ENCODE measurements at regions not wholly inside any gene's neighbourhood (a gene's known extent, or its start where the extent isn't known, plus 50 kb on each side); places are given as distances from the start of the nearest gene placed in this dataset.

DNA sequence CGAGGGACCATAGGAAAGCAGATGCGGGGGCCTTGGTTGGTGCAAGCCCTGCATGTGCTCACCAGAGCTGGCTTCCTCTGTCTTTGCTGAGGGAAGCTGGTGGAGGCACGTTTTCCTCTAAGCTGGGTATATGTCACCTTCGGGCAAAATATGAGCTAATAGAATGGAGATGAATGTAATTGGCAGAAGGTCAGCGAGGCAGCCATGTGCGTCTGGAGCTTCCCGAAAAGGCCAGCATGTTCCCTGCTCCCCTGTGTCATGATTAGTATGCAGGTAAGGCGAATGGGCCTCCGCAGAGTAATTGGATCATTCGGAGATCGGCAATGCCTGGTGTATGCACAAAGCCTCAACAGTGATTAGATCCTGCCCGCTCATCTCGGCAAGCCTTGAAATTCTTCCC, 806.2 kb upstream of the EEF2KMT start:
- no peak for TF ChIP-seq CTCF (IDR thresholded peaks at IDR 0.05; ENCODE audit: insufficient read depth, low read depth, low read length)
- no peak overlapping the region for H3K4me3 ChIP-seq (ENCODE audit: low read depth, low read length)
- DNase-seq (ENCODE audit: low read depth) = no peak

DNA sequence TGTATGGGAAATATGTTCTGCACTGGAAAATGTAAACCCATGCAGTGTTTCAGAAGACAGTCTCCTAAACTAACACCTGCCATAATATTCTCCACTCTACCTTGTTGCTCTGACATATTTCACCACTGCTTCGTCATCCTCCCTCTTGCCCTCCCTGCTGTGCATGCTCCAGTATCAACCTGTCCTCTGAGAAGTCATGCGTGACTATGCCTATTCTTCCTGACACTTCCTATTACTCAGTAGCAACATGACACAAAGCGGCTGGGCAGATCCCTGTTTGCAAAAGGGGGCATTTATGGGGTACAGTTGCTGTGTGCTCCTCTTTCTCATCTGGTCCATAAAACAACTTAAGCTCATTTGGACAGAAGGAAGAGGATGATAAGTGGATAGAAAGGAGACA, 805.6 kb upstream of the EEF2KMT start:
- DNase-seq (ENCODE audit: low read depth) = no peak
- H3K4me3 ChIP-seq (ENCODE audit: low read depth, low read length) = no peak overlapping the region
- no peak for TF ChIP-seq CTCF (IDR thresholded peaks at IDR 0.05; ENCODE audit: insufficient read depth, low read depth, low read length)

DNA sequence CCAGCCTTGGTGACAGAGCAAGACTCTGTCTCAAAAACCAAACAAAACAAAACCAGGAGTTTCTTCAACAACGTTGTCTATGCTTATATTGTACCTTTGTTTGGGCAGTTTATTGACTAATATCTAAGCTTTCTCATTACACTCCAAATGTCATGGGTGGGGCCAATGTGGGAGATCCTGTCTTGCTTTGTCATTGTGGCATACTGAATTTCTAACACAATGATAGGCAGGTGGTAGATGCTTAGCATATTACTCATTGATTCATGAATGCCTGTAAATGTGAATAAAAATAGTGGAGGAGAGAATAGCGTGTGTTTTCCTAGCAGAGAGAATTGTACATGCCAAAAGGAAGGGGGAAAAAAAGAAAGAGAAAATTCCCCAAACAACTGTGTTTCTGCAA, 802.5 kb upstream of the EEF2KMT start:
- TF ChIP-seq CTCF (IDR thresholded peaks at IDR 0.05; ENCODE audit: insufficient read depth, low read depth, low read length) = no peak
- no peak overlapping the region for H3K4me3 ChIP-seq (ENCODE audit: low read depth, low read length)
- no peak for DNase-seq (ENCODE audit: low read depth)

DNA sequence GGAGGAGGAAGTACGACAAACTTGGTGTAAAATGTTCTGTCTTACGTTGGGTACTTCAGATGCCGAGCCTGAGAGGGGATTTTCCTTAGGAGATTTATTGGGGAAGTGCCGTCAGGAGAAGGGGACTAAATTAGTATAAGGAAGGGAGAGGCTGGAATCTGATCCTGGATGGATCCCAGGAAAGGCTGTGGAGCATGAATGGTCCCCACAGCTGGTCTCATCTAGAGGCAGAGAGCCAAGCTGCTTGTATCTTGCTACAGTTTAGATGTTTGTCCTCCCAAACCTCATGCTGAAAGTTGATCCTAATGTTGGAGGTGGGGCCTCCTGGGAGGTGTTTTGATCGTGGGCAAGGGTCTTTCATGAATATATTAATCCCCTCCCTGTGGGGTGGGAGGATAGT, 798.4 kb upstream of the EEF2KMT start:
- DNase-seq (ENCODE audit: low read depth) = no peak
- no peak overlapping the region for H3K4me3 ChIP-seq (ENCODE audit: low read depth, low read length)
- TF ChIP-seq CTCF (IDR thresholded peaks at IDR 0.05; ENCODE audit: insufficient read depth, low read depth, low read length) = no peak

- DNase-seq (ENCODE audit: low read depth) = no peak
- TF ChIP-seq CTCF (IDR thresholded peaks at IDR 0.05; ENCODE audit: insufficient read depth, low read depth, low read length) = no peak
- H3K4me3 ChIP-seq (ENCODE audit: low read depth, low read length) = no peak overlapping the region
Observed at GRCh38 chr16:5895137-5895536, 797.5 kb upstream of the EEF2KMT start.

DNA sequence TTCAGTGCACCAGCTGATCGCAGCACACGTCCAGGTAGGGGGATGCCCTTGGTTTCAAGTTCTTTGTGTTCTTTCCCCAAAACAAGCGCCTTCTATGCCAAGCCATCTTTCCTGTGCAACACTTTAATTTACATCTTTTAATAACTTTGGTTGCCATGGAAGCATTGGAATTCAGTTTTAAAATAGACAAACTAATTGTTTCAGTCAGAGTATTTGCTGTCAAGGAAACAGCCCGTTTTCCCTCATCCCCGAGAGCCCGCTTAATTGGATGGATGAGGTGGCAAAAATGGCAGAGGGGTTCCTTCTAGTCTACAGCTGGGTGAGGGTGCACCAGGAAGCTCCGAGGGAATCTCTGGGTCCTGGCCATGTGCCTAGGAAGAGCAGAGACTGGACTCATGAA, 793.7 kb upstream of the EEF2KMT start:
- no peak overlapping the region for H3K4me3 ChIP-seq (ENCODE audit: low read depth, low read length)
- TF ChIP-seq CTCF (IDR thresholded peaks at IDR 0.05; ENCODE audit: insufficient read depth, low read depth, low read length) = no peak
- no peak for DNase-seq (ENCODE audit: low read depth)

DNA sequence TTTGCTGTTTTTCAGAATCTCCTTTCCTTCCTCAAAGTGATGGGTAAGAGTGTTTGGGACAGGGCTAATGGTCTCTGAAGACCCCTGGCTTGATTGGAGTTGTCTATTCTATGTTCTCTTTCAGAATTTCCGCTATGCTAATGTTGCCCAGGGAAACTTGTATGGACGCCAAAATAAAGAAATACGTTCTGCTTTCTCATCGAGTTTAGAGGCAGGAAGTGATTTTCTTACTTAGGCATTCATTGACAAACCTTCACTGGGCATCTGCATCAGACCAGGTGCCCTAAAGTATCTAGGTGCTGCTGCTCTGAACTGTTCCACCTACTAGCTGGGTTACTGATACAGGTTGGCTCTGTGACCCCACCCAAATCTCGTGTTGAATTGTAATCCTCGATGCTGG, 787.9 kb upstream of the EEF2KMT start:
- TF ChIP-seq CTCF (IDR thresholded peaks at IDR 0.05; ENCODE audit: insufficient read depth, low read depth, low read length) = no peak
- no peak for DNase-seq (ENCODE audit: low read depth)

More for the DNA sequence above, 787.9 kb upstream of the EEF2KMT start:
- H3K4me3 ChIP-seq (ENCODE audit: low read depth, low read length) = no peak overlapping the region

Data from fibroblast of villous mesenchyme (primary cell).